ENCODE measurements at regions not wholly inside any gene's neighbourhood (a gene's known extent, or its start where the extent isn't known, plus 50 kb on each side); places are given as distances from the start of the nearest gene placed in this dataset.

GRCh38 chr1:34320053-34320669 lies 143.5 kb downstream of the C1orf94 start:
- H3F3A ChIP-seq (ENCODE audit: insufficient read depth) = 0 out of 2 replicates have a peak, but pooled peaks cover 5% of the 10 kb centered on the region
- H3K9me2 ChIP-seq (ENCODE audit: insufficient read depth) = no peaks in the 10 kb centered on the region
- H2AFZ ChIP-seq = no peak overlapping the region
- no peak overlapping the region for H3K27ac ChIP-seq
- H3K27me3 ChIP-seq (replicated peaks; ENCODE audit: insufficient read depth) = peaks cover 13% of the 10 kb centered on the region; the same call in 1 of the 2 replicates
- no peaks in the 10 kb centered on the region for H3K79me2 ChIP-seq (ENCODE audit: insufficient read depth)
- H3K9me3 ChIP-seq (ENCODE audit: low read depth) = no peaks in the 10 kb centered on the region
- 0 out of 2 replicates have a peak, but pooled peaks cover 3% of the 10 kb centered on the region for H3K4me1 ChIP-seq (ENCODE audit: insufficient read depth)
- H3K9ac ChIP-seq = no peak overlapping the region
- in situ Hi-C loops (cut with MboI) = no loop called here
- H3K4me2 ChIP-seq (ENCODE audit: unreplicated experiment) = no peak overlapping the region
- DNase-seq = peak; percentile 70
- no peak overlapping the region for H3K4me3 ChIP-seq
- H4K20me1 ChIP-seq (ENCODE audit: insufficient read depth) = no peaks in the 10 kb centered on the region
- TF ChIP-seq EZH2 (IDR thresholded peaks at IDR 0.05; ENCODE audit: insufficient read depth, poor library complexity, severe bottlenecking) (no peak), EZH2phosphoT487 (IDR thresholded peaks at IDR 0.05; ENCODE audit: insufficient read depth, low read depth) (no peak)
- 0 to 3% methylated on average over 1 of the region's 1 CpG for WGBS, 2 experiments (ENCODE audit: low coverage in 1 of 2, low lambda C conversion rate in 2 of 2, missing lambda C conversion rate in 2 of 2)
- no peaks in the 10 kb centered on the region for H3K36me3 ChIP-seq (ENCODE audit: low read depth)

GRCh38 chr1:34322969-34323368 lies 146.3 kb downstream of the C1orf94 start:
- H3K9me3 ChIP-seq (ENCODE audit: low read depth) = no peaks in the 10 kb centered on the region

DNA sequence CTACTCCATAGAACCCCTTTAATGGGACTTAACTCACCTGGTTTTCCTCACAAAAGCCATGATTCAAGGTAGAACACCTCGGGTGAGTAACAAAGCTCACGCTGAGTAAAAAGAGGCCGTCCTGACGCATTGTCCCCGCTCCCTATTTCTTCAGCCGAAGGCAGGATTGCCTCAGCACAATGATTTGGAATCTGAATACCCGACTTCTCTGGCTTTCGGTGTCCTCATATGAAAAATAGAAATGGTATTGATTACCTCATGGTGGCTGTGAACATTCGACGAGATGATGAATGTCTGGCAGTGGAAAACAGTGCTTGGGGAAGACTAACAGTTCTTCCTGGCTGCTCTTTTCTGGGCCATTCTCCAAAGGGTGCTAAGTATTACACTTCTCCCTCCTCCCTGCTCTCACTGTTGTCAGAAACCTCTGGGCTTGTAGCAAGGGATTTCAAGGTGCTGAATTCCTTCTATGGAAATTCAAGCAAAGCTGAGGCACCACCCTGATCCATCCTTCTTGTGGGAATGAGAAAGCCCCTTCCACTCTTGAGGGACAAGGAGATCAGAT lies 148.3 kb downstream of the C1orf94 start:
- TF ChIP-seq EZH2phosphoT487 (IDR thresholded peaks at IDR 0.05; ENCODE audit: insufficient read depth, low read depth) = no peak
- TF ChIP-seq EZH2 (IDR thresholded peaks at IDR 0.05; ENCODE audit: insufficient read depth, poor library complexity, severe bottlenecking) = no peak
- no peak for DNase-seq
- no peaks in the 10 kb centered on the region for H3K36me3 ChIP-seq (ENCODE audit: low read depth)
- no peak overlapping the region for H3K4me3 ChIP-seq
- no peaks in the 10 kb centered on the region for H4K20me1 ChIP-seq (ENCODE audit: insufficient read depth)
- H3F3A ChIP-seq (ENCODE audit: insufficient read depth) = 0 out of 2 replicates have a peak, but pooled peaks cover 2% of the 10 kb centered on the region
- no peaks in the 10 kb centered on the region for H3K9me3 ChIP-seq (ENCODE audit: low read depth)
- in situ Hi-C loops (cut with MboI) = no loop called here
- H2AFZ ChIP-seq = no peak overlapping the region
- no peaks in the 10 kb centered on the region for H3K9me2 ChIP-seq (ENCODE audit: insufficient read depth)
- H3K4me2 ChIP-seq (ENCODE audit: unreplicated experiment) = no peak overlapping the region
- H3K4me1 ChIP-seq (ENCODE audit: insufficient read depth) = 0 out of 2 replicates have a peak, but pooled peaks cover 2% of the 10 kb centered on the region
- WGBS, 2 experiments (ENCODE audit: low coverage in 1 of 2, low lambda C conversion rate in 2 of 2, missing lambda C conversion rate in 2 of 2) = 14 to 16% methylated on average over 10 of the region's 10 CpGs
- no peaks in the 10 kb centered on the region for H3K79me2 ChIP-seq (ENCODE audit: insufficient read depth)
- H3K27me3 ChIP-seq (replicated peaks; ENCODE audit: insufficient read depth) = peaks cover 46% of the 10 kb centered on the region
- no peak overlapping the region for H3K27ac ChIP-seq
- H3K9ac ChIP-seq = no peak overlapping the region

More at GRCh38 chr1:34322969-34323368, 146.3 kb downstream of the C1orf94 start:
- Histone ChIP-seq H3F3A (ENCODE audit: insufficient read depth) (0 out of 2 replicates have a peak, but pooled peaks cover 5% of the 10 kb centered on the region), H4K20me1 (ENCODE audit: insufficient read depth) (no peaks in the 10 kb centered on the region), H3K4me2 (ENCODE audit: unreplicated experiment) (no peak overlapping the region), H2AFZ (no peak overlapping the region), H3K27ac (no peak overlapping the region), H3K4me3 (no peak overlapping the region), H3K79me2 (ENCODE audit: insufficient read depth) (no peaks in the 10 kb centered on the region), H3K9me2 (ENCODE audit: insufficient read depth) (no peaks in the 10 kb centered on the region), H3K27me3 (replicated peaks; ENCODE audit: insufficient read depth) (peaks cover 26% of the 10 kb centered on the region), H3K9ac (no peak overlapping the region), H3K4me1 (ENCODE audit: insufficient read depth) (0 out of 2 replicates have a peak, but pooled peaks cover 3% of the 10 kb centered on the region), H3K36me3 (ENCODE audit: low read depth) (no peaks in the 10 kb centered on the region)
- TF ChIP-seq EZH2phosphoT487 (IDR thresholded peaks at IDR 0.05; ENCODE audit: insufficient read depth, low read depth) (no peak), EZH2 (IDR thresholded peaks at IDR 0.05; ENCODE audit: insufficient read depth, poor library complexity, severe bottlenecking) (no peak)
- in situ Hi-C loops (cut with MboI) = no loop called here
- no peak for DNase-seq
- WGBS, 2 experiments (ENCODE audit: low coverage in 1 of 2, low lambda C conversion rate in 2 of 2, missing lambda C conversion rate in 2 of 2) = 23 to 27% methylated on average over 3 of the region's 3 CpGs

DNA sequence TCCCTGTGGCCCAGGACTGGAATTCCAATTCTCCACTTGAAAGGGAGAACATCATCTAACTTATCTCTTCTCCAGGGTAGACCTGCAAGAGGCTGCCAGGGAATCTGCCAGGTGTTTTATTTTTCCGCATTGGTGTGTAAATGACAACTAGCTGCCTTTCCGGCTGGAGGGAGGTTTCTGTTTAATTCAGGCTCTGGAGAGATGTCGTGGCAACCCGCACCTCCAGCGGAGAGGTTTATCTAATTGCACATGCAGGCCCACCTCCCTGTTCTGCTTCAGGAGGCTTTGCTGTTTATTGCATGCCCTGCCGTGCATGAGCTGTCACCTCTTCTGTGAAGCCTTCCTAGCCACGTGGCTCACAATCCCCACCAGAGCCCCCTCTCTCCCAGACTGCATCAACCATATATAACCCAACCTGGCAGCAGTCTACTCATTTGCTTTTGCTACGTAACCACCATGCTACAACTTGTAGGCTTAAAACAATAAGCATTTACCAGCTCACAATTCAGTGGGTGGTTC lies 151.6 kb downstream of the C1orf94 start:
- in situ Hi-C loops (cut with MboI) = no loop called here
- Histone ChIP-seq H3K27me3 (replicated peaks; ENCODE audit: insufficient read depth) (peaks cover 58% of the 10 kb centered on the region), H3F3A (ENCODE audit: insufficient read depth) (no peaks in the 10 kb centered on the region), H3K27ac (no peak overlapping the region), H3K4me3 (no peak overlapping the region), H3K4me2 (ENCODE audit: unreplicated experiment) (no peak overlapping the region), H2AFZ (no peak overlapping the region), H3K79me2 (ENCODE audit: insufficient read depth) (no peaks in the 10 kb centered on the region), H3K4me1 (ENCODE audit: insufficient read depth) (no peaks in the 10 kb centered on the region), H3K9me2 (ENCODE audit: insufficient read depth) (no peaks in the 10 kb centered on the region), H4K20me1 (ENCODE audit: insufficient read depth) (no peaks in the 10 kb centered on the region), H3K9me3 (ENCODE audit: low read depth) (no peaks in the 10 kb centered on the region), H3K36me3 (ENCODE audit: low read depth) (no peaks in the 10 kb centered on the region), H3K9ac (no peak overlapping the region)
- WGBS, 2 experiments (ENCODE audit: low coverage in 1 of 2, low lambda C conversion rate in 2 of 2, missing lambda C conversion rate in 2 of 2) = 31 to 35% methylated on average over 8 of the region's 8 CpGs
- no peak for TF ChIP-seq EZH2phosphoT487 (IDR thresholded peaks at IDR 0.05; ENCODE audit: insufficient read depth, low read depth)
- no peak for TF ChIP-seq EZH2 (IDR thresholded peaks at IDR 0.05; ENCODE audit: insufficient read depth, poor library complexity, severe bottlenecking)
- DNase-seq = no peak
